Upper lobe of left lung (tissue), 4 donors: ENCODE measurements at regions not wholly inside any gene's neighbourhood (a gene's known extent, or its start where the extent isn't known, plus 50 kb on each side); places are given as distances from the start of the nearest gene placed in this dataset.

Experiments
- EP300 ChIP-seq, 4 donors: sonication (generic); formaldehyde crosslinking; IDR thresholded peaks; one replicate each; pipeline ENCODE4 v1.5.1; 2017; ENCODE audit warnings: antibody characterized with exemption in 4 of 4, control low read depth in 2 of 4
- POLR2A ChIP-seq, 4 donors: fragments of 450-650 bp; IDR thresholded peaks; one replicate each; pipeline ENCODE4 v1.5.1; 2016 to 2017; ENCODE audit warnings: antibody characterized with exemption in 4 of 4, mild to moderate bottlenecking in 2 of 4

DNA sequence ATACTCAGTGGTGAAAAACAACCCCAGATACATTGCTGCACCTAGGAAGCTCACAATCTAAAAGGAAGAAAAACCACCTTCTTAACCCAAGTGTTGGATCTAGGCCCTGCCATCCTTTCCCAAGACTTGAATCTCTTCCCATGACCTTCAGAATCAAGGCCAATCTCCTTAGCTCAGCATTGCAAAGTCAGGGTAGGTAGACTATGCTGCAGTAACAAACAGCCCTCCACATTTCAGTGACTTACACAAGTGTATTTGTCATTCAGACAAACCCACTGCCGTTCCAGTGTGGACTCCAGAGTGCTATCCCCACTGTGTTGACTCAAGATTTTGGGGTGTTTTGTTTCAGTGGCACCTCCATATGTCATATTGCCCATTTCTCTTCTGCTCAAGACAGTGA is 278.4 kb downstream of the UACA start:
- TF ChIP-seq POLR2A (IDR thresholded peaks at IDR 0.05), result no peak
- TF ChIP-seq EP300 (IDR thresholded peaks at IDR 0.05), result no peak
